Transverse colon (tissue), 4 donors: ENCODE measurements at regions not wholly inside any gene's neighbourhood (a gene's known extent, or its start where the extent isn't known, plus 50 kb on each side); places are given as distances from the start of the nearest gene placed in this dataset.

Experiments used
- EP300 ChIP-seq: sonication (generic); formaldehyde crosslinking; IDR thresholded peaks from one replicate; pipeline ENCODE4 v1.6.1; 2017; ENCODE audit warnings: antibody characterized with exemption, low read depth
- POLR2A ChIP-seq: fragments of 450-650 bp; IDR thresholded peaks from one replicate; pipeline ENCODE4 v1.6.1; 2016; ENCODE audit warnings: antibody characterized with exemption, mild to moderate bottlenecking, moderate library complexity
- POLR2AphosphoS5 ChIP-seq, 3 donors: sonication (generic); formaldehyde crosslinking; IDR thresholded peaks; one replicate each; pipeline ENCODE4 v1.6.1; 2016; ENCODE audit warnings: antibody characterized with exemption in 3 of 3
- TF ChIP-seq, protein P1 (sequence below), 5 experiments: fragments of 200-600 bp in 3 of 5; fragments of 450-650 bp in 2 of 5; sonication (generic) in 3 of 5; IDR thresholded peaks; 1 replicate in 2 of 5; 2 replicates in 3 of 5; pipeline ENCODE4 v1.5.1; 2016 to 2017; ENCODE audit warnings: antibody characterized with exemption in 5 of 5, inconsistent platforms in 3 of 5, mild to moderate bottlenecking in 2 of 5, moderate library complexity in 1 of 5

DNA sequence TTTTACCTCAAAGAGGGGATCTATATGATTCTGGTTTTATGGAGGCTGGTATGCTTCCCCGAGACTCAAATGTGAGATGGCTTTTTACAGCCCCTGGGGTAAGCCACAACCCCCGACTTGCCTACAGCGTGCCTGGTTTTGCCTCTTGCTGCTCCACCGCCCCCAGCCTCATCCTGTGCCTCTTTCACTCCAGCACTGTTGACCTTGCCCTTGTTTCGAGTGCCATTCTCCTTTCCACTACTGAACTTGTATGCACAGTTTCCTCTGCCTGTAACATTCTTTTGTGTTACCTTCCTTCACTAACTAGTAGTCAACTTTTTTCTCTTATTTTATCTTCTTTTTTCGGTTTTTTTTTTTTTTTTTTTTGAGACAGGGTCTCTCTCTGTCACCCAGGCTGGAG is 219.0 kb upstream of the ZBED5 start:
- TF ChIP-seq POLR2A (no peak), POLR2AphosphoS5 (IDR thresholded peaks at IDR 0.05) (no peak), EP300 (no peak)
- TF ChIP-seq, protein P1, sequence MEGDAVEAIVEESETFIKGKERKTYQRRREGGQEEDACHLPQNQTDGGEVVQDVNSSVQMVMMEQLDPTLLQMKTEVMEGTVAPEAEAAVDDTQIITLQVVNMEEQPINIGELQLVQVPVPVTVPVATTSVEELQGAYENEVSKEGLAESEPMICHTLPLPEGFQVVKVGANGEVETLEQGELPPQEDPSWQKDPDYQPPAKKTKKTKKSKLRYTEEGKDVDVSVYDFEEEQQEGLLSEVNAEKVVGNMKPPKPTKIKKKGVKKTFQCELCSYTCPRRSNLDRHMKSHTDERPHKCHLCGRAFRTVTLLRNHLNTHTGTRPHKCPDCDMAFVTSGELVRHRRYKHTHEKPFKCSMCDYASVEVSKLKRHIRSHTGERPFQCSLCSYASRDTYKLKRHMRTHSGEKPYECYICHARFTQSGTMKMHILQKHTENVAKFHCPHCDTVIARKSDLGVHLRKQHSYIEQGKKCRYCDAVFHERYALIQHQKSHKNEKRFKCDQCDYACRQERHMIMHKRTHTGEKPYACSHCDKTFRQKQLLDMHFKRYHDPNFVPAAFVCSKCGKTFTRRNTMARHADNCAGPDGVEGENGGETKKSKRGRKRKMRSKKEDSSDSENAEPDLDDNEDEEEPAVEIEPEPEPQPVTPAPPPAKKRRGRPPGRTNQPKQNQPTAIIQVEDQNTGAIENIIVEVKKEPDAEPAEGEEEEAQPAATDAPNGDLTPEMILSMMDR (IDR thresholded peaks at IDR 0.05), result no peak
